Liver (tissue), 8 donors: ENCODE measurements at regions not wholly inside any gene's neighbourhood (a gene's known extent, or its start where the extent isn't known, plus 50 kb on each side); places are given as distances from the start of the nearest gene placed in this dataset.

ENCODE experiments used
- DNase-seq: peaks from one replicate; pipeline ENCODE4 v3.0.0-alpha.2; 2017; ENCODE audit warnings: low spot score
- H3K27ac ChIP-seq, 2 donors: one replicate each; pipeline ENCODE4 v1.7.0; 2013; ENCODE audit warnings: inconsistent platforms in 2 of 2, low read length in 2 of 2, control low read depth in 1 of 2, low read depth in 1 of 2, mild to moderate bottlenecking in 1 of 2
- H3K27me3 ChIP-seq, 4 donors: one replicate each; pipeline versions ENCODE4 v1.6.1 to v1.7.0; 2013; ENCODE audit warnings: low read length in 3 of 4, inconsistent platforms in 1 of 4, mild to moderate bottlenecking in 1 of 4, moderate library complexity in 1 of 4; ENCODE audit not compliant: control insufficient read depth in 4 of 4, insufficient read depth in 4 of 4
- H3K36me3 ChIP-seq, 4 donors: one replicate each; pipeline versions ENCODE4 v1.6.1 to v1.7.0; 2013; ENCODE audit warnings: low read length in 3 of 4, mild to moderate bottlenecking in 3 of 4, low read depth in 1 of 4, moderate library complexity in 1 of 4; ENCODE audit not compliant: control insufficient read depth in 4 of 4, insufficient read depth in 3 of 4
- H3K4me1 ChIP-seq, 4 donors: one replicate each; pipeline versions ENCODE4 v1.6.1 to v1.7.0; 2013; ENCODE audit warnings: low read length in 3 of 4, mild to moderate bottlenecking in 3 of 4, moderate library complexity in 1 of 4; ENCODE audit not compliant: control insufficient read depth in 4 of 4, insufficient read depth in 4 of 4
- H3K4me3 ChIP-seq, 3 donors: one replicate each; pipeline versions ENCODE4 v1.6.1 to v1.7.0; 2013; ENCODE audit warnings: low read length in 3 of 3, control low read depth in 1 of 3, low read depth in 1 of 3, mild to moderate bottlenecking in 1 of 3
- H3K9ac ChIP-seq, 2 donors: one replicate each; pipeline ENCODE4 v1.7.0; 2013; ENCODE audit warnings: low read length in 2 of 2, mild to moderate bottlenecking in 2 of 2, moderate library complexity in 2 of 2, control low read depth in 1 of 2, low read depth in 1 of 2
- H3K9me3 ChIP-seq, 4 donors: one replicate each; pipeline versions ENCODE4 v1.6.1 to v1.7.0; 2013; ENCODE audit warnings: low read length in 3 of 4; ENCODE audit not compliant: control insufficient read depth in 4 of 4
- ATF3 ChIP-seq: IDR thresholded peaks from 2 replicates; pipeline ENCODE4 v1.6.1; 2016; ENCODE audit warnings: antibody characterized with exemption
- CTCF ChIP-seq: fragments of 150-350 bp; IDR thresholded peaks from 2 replicates; pipeline ENCODE4 v1.5.1; 2017; ENCODE audit warnings: improper control_type of control experiment, low read depth, low read length; ENCODE audit not compliant: missing input control
- EGR1 ChIP-seq, 2 donors: IDR thresholded peaks; 2 replicates each; pipeline ENCODE4 v1.6.1; 2016 to 2018; ENCODE audit warnings: antibody characterized with exemption in 2 of 2, low read depth in 2 of 2
- FOXA1 ChIP-seq: IDR thresholded peaks from 2 replicates; pipeline ENCODE4 v1.6.1; 2016; ENCODE audit warnings: antibody characterized with exemption
- FOXA2 ChIP-seq: IDR thresholded peaks from 2 replicates; pipeline ENCODE4 v1.6.1; 2016; ENCODE audit warnings: antibody characterized with exemption
- GABPA ChIP-seq, 2 donors: IDR thresholded peaks in 1 of 2; conservative IDR thresholded peaks in 1 of 2; 2 replicates each; pipeline ENCODE4 v1.6.1; 2016; ENCODE audit warnings: antibody characterized with exemption in 2 of 2, mild to moderate bottlenecking in 1 of 2, moderate library complexity in 1 of 2
- HNF4A ChIP-seq, 2 donors: conservative IDR thresholded peaks; 2 replicates each; pipeline ENCODE4 v1.6.1; 2016; ENCODE audit warnings: antibody characterized with exemption in 2 of 2, mild to moderate bottlenecking in 2 of 2
- HNF4G ChIP-seq: IDR thresholded peaks from 2 replicates; pipeline ENCODE4 v1.6.1; 2016; ENCODE audit warnings: antibody characterized with exemption
- JUND ChIP-seq, 2 donors: IDR thresholded peaks; 2 replicates each; pipeline ENCODE4 v1.6.1; 2016; ENCODE audit warnings: antibody characterized with exemption in 2 of 2
- MAX ChIP-seq: IDR thresholded peaks from 2 replicates; pipeline ENCODE4 v1.6.1; 2016; ENCODE audit warnings: antibody characterized with exemption
- NR2F2 ChIP-seq: IDR thresholded peaks from 2 replicates; pipeline ENCODE4 v1.6.1; 2016; ENCODE audit warnings: antibody characterized with exemption
- RAD21 ChIP-seq, 2 donors: IDR thresholded peaks; 2 replicates each; pipeline ENCODE4 v1.6.1; 2016; ENCODE audit warnings: antibody characterized with exemption in 2 of 2, mild to moderate bottlenecking in 2 of 2
- REST ChIP-seq: IDR thresholded peaks from 2 replicates; pipeline ENCODE4 v1.6.1; 2016; ENCODE audit warnings: antibody characterized with exemption, mild to moderate bottlenecking
- RXRA ChIP-seq, 2 donors: IDR thresholded peaks; 2 replicates each; pipeline ENCODE4 v1.6.1; 2017 to 2018; ENCODE audit warnings: antibody characterized with exemption in 2 of 2, mild to moderate bottlenecking in 1 of 2
- SP1 ChIP-seq: IDR thresholded peaks from 2 replicates; pipeline ENCODE4 v1.6.1; 2018; ENCODE audit warnings: antibody characterized with exemption, mild to moderate bottlenecking
- TAF1 ChIP-seq: conservative IDR thresholded peaks from 2 replicates; pipeline ENCODE4 v1.6.1; 2016; ENCODE audit warnings: antibody characterized with exemption, mild to moderate bottlenecking
- YY1 ChIP-seq: IDR thresholded peaks from 2 replicates; pipeline ENCODE4 v1.6.1; 2016; ENCODE audit warnings: antibody characterized with exemption, mild to moderate bottlenecking
- ZBTB33 ChIP-seq: IDR thresholded peaks from 2 replicates; pipeline ENCODE4 v1.6.1; 2016; ENCODE audit warnings: antibody characterized with exemption
- WGBS: extraction: QIAGEN DNeasy Blood & Tissue Kit; methylation state at CpG from one replicate; pipeline ENCODE4 v1.1.7; 2013; 5-methylcytosine and 5-hydroxymethylcytosine counted together
- donor health status: healthy.
- donor health status: healthy.
- donor health status: healthy.
- donor health status: healthy.
- donor health status: healthy.

- 86% methylated on average over 1 of the region's 1 CpG for WGBS
Observed at GRCh38 chr7:94195813-94196212, 191.7 kb upstream of the BET1 start.

GRCh38 chr7:94205529-94205928, 189.2 kb upstream of the COL1A2 start:
- H3K9me3 ChIP-seq, result no peaks in the 10 kb centered on the region
- H3K27me3 ChIP-seq, result no peaks in the 10 kb centered on the region
- no peak overlapping the region for H3K9ac ChIP-seq
- TF ChIP-seq REST (no peak), YY1 (no peak), SP1 (no peak), RXRA (IDR thresholded peaks at IDR 0.05) (no peak), RAD21 (IDR thresholded peaks at IDR 0.05) (no peak), TAF1 (no peak), EGR1 (IDR thresholded peaks at IDR 0.05; ENCODE audit: low read depth in 2 of 2) (no peak), NR2F2 (no peak), ZBTB33 (no peak), JUND (IDR thresholded peaks at IDR 0.05) (no peak), HNF4A (conservative IDR thresholded peaks at IDR 0.05) (no peak), ATF3 (no peak), FOXA2 (no peak), MAX (no peak), GABPA (IDR thresholded peaks at IDR 0.05 in 1 of 2, conservative IDR thresholded peaks at IDR 0.05 in 1 of 2) (no peak), HNF4G (no peak), CTCF (no peak), FOXA1 (no peak)
- H3K27ac ChIP-seq, result no peak overlapping the region
- no peak for DNase-seq
- H3K4me3 ChIP-seq, result no peak overlapping the region
- no peaks in the 10 kb centered on the region for H3K4me1 ChIP-seq
- no peaks in the 10 kb centered on the region for H3K36me3 ChIP-seq
- WGBS, result 55% methylated on average over 2 of the region's 2 CpGs

More at GRCh38 chr7:94195813-94196212, 191.7 kb upstream of the BET1 start:
- H3K27me3 ChIP-seq, result no peaks in the 10 kb centered on the region
- H3K9ac ChIP-seq, result no peak overlapping the region
- no peaks in the 10 kb centered on the region for H3K36me3 ChIP-seq
- no peaks in the 10 kb centered on the region for H3K9me3 ChIP-seq
- H3K27ac ChIP-seq, result no peak overlapping the region
- no peak overlapping the region for H3K4me3 ChIP-seq
- DNase-seq, result no peak
- no peaks in the 10 kb centered on the region for H3K4me1 ChIP-seq
- TF ChIP-seq RXRA (IDR thresholded peaks at IDR 0.05) (no peak), NR2F2 (no peak), SP1 (no peak), REST (no peak), FOXA1 (no peak)
